CD4-positive, alpha-beta T cell treated with Interleukin-6 for 4 hours (primary cell): ENCODE measurements at regions not wholly inside any gene's neighbourhood (a gene's known extent, or its start where the extent isn't known, plus 50 kb on each side); places are given as distances from the start of the nearest gene placed in this dataset.
"Not testable (repeated sequence)": the region's sequence is repeated elsewhere in the genome, so short reads cannot be mapped to it uniquely, and the experiment has no call there.

Source experiments
- DNase-seq: peaks from one replicate; pipeline ENCODE4 v3.0.0-alpha.2; 2020; ENCODE audit warnings: mixed read lengths

- no peak for DNase-seq
These were observed 223.4 kb downstream of the SEC23IP start for GRCh38 chr10:120115959-120116358.

DNA sequence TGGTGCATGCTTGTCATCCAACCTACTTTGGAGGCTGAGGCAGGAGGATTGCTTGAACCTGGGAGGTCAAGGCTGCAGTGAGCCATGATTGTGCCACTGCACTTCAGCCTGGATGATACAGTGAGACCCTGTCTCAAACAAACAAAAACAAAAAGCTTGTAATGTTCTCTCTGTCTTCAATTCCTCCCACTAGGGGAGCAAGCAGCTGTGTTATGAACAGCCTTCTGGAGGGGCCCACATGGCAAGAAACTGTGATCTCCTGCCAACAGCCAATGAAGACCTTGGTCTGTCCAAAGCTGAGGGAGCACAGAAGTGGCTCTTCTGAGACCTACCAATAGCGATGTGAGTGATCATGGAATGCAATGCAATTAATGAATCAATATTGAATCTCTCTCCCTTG is 229.2 kb downstream of the SEC23IP start:
- no peak for DNase-seq

GRCh38 chr10:120131183-120131582 is 238.7 kb downstream of the SEC23IP start:
- no peak for DNase-seq

GRCh38 chr10:120132811-120133210 is 240.3 kb downstream of the SEC23IP start:
- DNase-seq: no peak

- no peak for DNase-seq
These were observed 246.2 kb downstream of the SEC23IP start for GRCh38 chr10:120138689-120139088.

- DNase-seq: no peak
These were observed 252.6 kb downstream of the SEC23IP start for GRCh38 chr10:120145107-120145506.

DNA sequence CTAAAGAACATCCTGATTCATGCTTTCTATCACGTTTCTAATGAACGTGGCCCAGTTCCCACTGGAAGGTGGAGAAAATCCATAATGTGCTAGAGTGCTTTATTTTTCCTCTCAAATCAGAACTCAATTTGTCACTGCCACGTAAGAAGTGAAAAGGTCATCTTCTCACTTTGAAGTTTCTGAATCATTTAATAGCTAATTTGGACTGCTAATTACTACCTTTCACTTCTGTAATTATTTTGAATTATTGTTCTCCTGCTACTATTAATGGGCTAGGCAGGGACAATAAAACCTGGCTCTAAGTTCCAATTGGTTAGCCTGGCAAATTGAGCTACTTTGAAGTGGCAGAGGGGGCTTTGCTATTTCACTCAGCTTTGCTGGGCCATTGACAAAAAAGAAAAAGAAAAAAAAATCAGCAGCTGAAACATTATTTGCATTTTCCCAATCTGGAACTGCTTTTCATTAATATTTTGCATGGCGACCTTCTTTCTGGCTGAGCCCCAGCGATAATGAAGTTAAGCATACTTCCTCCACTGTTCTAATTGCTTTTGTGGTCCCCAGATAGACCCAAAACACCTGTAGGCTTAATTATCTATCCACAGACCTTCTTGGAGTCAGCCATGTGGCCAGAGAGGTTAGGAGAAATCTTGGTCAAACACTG is 264.2 kb downstream of the SEC23IP start:
- DNase-seq: no peak

DNA sequence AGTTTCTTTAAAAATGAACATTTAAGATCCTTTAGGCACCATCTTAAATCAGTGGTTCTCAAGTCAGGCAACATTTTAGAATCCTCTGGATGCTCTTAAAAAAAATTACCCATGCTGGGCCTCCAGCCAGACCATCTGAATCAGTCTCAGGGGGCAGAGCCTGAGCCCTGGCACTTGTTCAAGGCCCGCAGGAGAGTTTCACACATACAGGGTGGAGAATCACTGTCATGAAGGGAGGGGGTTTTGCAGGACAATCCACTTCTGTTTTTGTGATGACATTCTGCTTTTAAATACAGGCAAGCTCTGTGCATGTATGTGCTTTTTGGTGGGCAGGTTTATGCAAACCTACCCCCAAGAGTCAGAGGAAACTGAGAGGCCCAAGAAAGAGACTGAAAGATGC is 268.6 kb downstream of the SEC23IP start:
- no peak for DNase-seq

- DNase-seq: no peak
These were observed 269.9 kb downstream of the SEC23IP start for GRCh38 chr10:120162471-120162870.

- no peak for DNase-seq
These were observed 279.8 kb downstream of the SEC23IP start for GRCh38 chr10:120172356-120172755.

DNA sequence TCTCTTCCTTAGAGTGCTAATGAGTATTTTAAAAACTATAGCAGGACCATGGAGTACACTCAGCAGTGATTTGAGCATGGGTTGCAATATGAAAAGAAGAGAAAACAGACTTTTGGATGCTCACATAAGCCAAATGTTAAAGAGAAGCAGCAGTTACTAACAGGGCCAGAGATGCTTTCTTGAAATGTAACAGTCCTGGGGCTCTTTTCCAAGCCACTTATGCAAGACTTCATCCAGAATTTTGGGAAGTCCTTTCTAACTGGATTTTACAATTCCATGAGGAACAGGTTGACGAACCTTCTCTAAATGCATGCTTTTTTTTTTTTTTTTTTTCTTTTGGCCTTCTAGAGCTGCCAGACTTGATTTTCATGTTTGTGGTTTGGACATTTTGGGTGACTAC is 282.0 kb downstream of the SEC23IP start:
- DNase-seq: no peak

DNA sequence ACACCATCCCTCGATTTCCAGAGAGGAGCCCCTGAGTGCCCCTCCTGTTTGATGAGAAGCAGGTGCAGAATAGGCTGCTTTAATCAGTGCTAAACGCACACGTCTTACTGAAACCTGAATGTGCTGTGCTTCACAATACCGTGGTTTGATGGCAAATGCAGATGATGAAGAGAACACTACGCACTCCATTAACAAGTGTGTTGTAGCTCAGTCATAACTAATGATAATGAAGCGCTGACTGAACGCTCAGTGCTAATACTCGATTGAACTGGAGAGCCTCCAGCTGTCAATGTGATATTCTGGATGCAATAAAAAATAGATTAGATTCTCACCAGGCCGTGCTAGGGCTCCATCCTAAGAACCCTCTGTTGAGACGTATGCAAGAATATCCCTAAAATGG is 279.7 kb upstream of the PLPP4 start:
- DNase-seq: no peak

DNA sequence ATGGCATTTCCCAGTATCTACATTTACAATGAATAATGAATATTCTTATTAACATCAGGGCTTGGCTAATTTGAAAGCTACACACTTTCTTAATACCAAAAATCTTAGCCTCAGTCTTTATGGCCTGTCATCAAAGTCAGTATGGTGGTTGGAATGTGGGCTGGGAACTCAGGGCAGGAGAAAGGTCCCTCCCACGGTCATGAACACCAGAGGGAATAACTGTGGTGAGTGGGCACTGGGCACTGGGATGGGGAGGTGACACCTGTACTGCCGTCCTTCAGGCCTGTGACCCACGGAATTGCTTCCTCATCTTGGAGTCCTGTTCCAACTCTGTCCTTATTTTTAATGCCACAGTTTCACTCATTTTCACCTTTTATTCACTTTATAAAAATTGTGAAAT is 276.9 kb upstream of the PLPP4 start:
- no peak for DNase-seq

DNA sequence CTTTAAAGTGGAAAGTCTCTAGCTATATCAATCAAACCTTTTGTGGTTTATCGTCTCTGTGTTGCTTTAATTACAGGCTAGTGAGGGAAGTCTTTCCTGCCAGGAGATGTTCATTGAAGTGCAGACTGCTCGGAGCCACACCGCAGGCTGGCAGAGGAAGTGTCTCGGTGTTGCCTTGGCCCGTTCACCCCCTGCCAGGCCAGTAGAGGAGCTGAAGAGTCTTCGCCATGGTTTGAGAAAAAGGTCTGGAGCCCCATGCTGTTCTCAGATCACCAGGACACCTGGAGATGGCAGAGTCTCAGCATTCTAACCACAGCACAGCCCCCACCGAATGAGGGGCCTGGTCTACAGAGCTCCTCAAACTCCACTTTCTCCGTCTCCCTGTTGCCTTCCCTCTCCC is 275.9 kb upstream of the PLPP4 start:
- no peak for DNase-seq

DNA sequence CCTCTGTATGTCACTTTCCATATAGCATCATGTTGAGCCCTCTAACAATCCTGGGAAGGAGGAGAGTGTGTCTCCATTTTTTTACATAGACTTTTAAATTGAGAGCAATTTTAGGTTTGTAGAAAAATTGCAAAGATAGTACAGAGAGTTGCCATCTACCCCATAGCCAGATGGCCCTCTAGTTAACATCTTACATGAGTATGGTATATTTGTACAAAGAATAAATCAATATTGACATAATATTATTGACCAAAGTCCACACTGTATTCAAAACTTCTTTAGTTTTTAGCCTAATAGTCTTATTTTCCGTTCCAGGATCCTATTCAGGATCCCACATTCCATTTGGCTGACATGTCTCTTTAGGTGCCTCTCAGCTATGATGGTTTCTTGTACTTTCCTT is 274.6 kb upstream of the PLPP4 start:
- no peak for DNase-seq

DNA sequence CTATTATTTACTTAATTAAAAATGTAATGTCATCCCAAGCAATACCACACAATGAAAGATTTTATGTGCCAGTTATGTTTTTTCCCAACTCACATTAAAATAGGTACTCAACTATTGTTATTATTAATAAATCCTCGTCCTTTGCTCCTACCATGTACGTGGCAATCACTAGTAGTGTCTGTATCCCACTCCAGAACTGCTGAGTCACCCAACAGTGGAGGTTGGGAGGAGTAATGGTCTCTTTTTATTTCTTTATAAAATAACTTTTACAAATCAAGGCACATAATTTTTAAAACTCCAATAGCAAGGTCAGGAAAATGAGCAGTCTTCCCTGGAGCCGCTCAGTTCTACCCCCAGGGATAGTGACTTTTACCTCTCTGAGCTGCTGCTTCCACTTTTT is 273.5 kb upstream of the PLPP4 start:
- DNase-seq: no peak

DNA sequence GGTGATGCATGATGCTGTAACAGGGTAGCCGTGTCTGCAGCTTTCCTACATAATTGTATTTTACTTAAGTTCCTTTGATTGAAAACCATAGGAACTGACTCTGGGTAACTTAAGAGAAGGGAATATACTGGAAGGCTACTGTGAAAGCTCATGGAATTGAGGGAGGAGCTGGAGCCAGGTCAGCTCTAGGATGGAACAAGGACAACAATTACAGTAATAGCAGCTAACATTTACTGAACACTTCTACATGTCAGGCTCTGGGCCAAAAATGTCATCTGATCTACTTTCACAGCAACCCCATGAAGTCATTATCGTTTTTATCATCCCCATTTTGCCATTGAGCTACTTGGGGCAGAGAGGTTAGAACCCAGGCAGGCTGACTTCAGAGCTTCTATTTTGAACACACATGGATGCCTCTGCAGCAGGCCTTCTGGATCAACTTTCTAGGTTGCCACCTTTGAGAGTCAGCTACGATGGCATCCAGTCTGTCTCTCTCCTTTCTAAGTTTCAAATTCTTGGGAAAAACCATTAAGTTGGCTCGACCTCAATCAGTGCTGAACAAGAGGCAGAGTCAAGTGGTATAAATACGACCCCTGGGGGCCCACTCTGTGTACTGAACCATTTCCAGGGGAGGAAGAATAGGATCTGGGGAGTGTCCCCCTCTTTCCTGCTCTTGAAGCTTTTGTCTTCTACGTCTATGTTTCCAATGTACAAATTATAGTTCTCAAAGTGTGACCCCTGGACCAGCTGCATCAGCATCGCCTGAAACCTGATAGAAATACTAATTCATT is 272.3 kb upstream of the PLPP4 start:
- DNase-seq: no peak

DNA sequence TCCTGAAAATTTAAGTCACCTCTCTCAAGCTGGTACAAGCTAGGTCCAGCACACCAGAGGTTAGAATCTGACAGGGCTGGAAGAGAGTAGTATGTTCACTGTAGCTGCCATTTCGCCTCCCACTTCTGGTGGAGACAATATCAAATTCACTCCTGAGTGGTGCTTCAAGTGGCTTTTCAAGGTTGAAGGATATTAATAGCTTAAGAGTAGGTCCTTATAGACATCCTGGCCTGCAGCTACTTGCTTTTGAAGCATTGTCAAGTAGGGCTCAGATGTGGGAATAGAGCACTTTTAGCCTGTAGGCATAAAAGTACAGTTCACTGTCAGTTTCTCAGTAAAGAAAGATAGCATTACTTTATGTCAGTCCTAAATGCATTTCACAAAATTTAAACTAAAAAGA is 270.5 kb upstream of the PLPP4 start:
- DNase-seq: no peak

DNA sequence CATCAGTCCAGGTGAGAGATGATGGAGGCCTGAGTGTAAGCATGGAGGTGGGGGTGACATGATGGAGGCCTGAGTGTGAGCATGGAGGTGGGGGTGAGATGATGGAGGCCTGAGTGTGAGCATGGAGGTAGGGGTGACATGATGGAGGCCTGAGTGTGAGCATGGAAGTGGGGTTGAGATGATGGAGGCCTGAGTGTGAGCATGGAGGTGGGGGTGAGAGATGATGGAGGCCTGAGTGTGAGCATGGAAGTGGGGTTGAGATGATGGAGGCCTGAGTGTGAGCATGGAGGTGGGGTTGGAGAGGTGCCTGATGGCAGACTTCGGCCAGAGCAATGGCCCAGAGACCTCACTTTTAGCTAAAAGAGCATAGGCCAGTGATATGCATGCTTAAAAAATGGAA is 269.9 kb upstream of the PLPP4 start:
- not testable (repeated sequence) for DNase-seq

DNA sequence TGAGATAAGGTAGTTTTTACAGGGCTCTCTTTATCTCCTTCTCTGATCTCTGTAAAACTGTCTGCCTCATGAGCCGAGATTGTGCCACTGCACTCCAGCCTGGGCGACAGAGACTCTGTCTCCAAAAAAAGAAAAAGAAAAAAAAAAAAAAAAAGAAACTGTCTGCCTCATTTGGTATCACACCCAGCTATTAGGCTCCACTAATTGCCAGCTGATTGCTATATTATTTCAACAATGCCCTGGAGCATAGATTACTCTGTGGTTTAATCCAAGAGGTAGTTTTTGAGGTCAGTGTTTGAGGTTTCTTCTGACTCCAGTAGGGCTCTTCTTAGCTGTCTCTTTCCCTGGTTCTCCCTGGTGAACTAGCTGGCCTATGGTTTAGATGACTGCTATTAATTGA is 268.1 kb upstream of the PLPP4 start:
- DNase-seq: no peak

DNA sequence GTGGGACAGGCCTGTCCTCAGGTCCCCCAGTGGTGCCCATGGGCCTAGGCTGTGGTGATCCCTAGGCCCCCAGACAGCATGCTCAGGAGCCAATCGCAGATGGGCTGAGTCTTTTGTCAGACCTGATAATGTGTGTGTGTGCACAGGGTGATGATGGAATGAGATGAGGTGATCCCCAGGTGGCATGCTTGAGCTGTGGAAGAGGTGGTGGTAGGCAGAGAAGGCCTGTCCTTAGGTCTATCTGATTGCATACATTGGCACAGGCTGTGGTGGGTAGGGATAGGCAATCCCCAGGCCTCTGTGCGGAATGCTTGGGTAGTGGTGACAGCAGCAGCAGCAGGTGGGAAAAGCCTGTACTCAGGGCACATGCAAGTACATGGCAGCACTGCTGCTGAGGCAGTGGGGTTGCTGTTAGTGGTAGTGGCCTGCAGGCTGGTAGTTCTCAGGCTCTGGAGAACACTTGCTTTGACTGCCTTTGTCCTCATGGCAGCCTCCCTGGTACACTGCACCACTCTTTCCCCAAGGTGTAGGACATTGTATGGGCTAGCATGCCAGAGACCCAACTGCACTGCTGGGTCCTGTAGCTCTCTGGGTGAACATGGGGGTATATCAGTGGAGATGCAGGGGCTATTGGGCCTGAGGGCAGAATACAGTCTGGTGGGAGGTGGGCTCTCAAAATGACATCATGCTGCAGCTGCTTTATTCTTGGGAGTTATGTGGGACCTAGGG is 260.9 kb upstream of the PLPP4 start:
- no peak for DNase-seq

DNA sequence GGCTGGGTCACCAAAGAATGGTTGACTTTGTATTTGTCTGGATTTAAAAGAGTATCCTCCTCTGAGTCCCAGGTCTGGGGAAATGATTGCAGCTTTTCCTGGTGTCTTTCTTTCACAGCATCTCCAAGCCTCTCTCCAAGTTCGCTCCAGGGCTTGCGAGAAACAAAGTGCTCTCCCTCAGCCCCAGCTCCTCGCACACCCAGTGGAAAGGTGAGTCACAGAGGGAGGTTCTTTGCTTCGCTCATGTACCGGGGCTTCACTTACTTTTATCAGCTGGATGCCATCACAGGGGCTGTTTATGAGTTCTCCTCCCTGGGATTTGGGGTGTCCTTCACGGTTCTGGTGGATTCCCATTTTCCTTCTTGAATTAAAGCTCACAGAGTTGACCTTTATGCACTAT is 252.2 kb upstream of the PLPP4 start:
- no peak for DNase-seq

- DNase-seq: no peak
These were observed 251.5 kb upstream of the PLPP4 start for GRCh38 chr10:120205368-120206018.

- no peak for DNase-seq
These were observed 248.5 kb upstream of the PLPP4 start for GRCh38 chr10:120208488-120208887.
